AG09309 (cell line): ENCODE measurements at regions not wholly inside any gene's neighbourhood (a gene's known extent, or its start where the extent isn't known, plus 50 kb on each side); places are given as distances from the start of the nearest gene placed in this dataset.
"Not testable (repeated sequence)": the region's sequence is repeated elsewhere in the genome, so short reads cannot be mapped to it uniquely, and the experiment has no call there.

Experiments
- DNase-seq: peaks from one replicate; pipeline ENCODE4 v3.0.0-alpha.2; 2010; ENCODE audit warnings: low read depth
- H3K4me3 ChIP-seq: 2 replicates; pipeline ENCODE4 v1.5.1; 2011; ENCODE audit warnings: mild to moderate bottlenecking, low read depth, low read length, moderate library complexity; ENCODE audit not compliant: control insufficient read depth
- TF ChIP-seq, protein P1 (sequence below): IDR thresholded peaks from 2 replicates; pipeline ENCODE4 v1.5.1; 2011; ENCODE audit warnings: mild to moderate bottlenecking, low read depth, low read length, inconsistent platforms; ENCODE audit not compliant: insufficient read depth, control insufficient read depth; ENCODE audit errors: missing control alignments

GRCh38 chr10:21423850-21424249 lies 101.6 kb downstream of the SKIDA1 start:
- TF ChIP-seq, protein P1, sequence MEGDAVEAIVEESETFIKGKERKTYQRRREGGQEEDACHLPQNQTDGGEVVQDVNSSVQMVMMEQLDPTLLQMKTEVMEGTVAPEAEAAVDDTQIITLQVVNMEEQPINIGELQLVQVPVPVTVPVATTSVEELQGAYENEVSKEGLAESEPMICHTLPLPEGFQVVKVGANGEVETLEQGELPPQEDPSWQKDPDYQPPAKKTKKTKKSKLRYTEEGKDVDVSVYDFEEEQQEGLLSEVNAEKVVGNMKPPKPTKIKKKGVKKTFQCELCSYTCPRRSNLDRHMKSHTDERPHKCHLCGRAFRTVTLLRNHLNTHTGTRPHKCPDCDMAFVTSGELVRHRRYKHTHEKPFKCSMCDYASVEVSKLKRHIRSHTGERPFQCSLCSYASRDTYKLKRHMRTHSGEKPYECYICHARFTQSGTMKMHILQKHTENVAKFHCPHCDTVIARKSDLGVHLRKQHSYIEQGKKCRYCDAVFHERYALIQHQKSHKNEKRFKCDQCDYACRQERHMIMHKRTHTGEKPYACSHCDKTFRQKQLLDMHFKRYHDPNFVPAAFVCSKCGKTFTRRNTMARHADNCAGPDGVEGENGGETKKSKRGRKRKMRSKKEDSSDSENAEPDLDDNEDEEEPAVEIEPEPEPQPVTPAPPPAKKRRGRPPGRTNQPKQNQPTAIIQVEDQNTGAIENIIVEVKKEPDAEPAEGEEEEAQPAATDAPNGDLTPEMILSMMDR = no peak
- no peak overlapping the region for H3K4me3 ChIP-seq
- no peak for DNase-seq

DNA sequence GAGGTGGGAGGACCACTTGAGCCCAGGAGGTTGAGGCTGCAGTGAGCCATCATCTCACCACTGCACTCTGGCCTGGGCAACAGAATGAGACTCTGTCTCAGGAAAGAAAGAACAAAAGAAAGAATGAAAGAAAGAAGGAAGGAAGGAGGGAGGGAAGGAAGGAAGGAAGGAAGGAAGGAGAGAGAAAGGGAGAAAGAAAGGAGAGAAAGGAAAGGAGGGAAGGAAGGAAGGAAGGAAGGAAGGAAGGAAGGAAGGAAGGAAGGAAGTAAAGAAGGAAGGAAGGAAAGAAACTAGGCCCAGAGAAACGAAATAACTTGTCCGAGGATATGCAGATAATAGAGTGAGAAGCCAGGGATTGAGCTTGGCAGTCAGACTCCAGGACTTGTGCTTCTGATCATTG lies 102.1 kb downstream of the SKIDA1 start:
- no peak for DNase-seq
- TF ChIP-seq, protein P1 = no peak
- no peak overlapping the region for H3K4me3 ChIP-seq

GRCh38 chr10:21421794-21422193 lies 103.7 kb downstream of the SKIDA1 start:
- TF ChIP-seq, protein P1 = no peak
- no peak for DNase-seq
- no peak overlapping the region for H3K4me3 ChIP-seq

DNA sequence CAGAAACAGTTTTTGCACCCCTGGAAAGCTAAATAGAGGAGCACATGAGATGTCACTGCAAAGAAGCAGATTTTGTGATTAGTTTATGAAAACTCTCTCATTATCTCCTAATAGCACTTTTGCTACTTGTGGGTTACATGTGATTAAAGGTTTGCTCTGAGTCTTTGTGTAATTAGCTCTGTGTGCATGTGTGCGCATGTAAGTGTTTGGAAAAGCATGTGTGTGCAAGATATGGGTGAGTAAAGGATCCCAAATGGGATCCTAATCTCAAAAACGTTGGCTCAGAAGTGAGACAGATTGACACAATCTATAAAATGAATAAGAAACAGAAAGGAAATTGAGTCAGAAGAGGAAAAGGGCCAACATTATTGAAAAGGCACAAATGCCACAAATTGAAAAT lies 104.5 kb downstream of the SKIDA1 start:
- DNase-seq = no peak
- TF ChIP-seq, protein P1 = no peak
- no peak overlapping the region for H3K4me3 ChIP-seq

DNA sequence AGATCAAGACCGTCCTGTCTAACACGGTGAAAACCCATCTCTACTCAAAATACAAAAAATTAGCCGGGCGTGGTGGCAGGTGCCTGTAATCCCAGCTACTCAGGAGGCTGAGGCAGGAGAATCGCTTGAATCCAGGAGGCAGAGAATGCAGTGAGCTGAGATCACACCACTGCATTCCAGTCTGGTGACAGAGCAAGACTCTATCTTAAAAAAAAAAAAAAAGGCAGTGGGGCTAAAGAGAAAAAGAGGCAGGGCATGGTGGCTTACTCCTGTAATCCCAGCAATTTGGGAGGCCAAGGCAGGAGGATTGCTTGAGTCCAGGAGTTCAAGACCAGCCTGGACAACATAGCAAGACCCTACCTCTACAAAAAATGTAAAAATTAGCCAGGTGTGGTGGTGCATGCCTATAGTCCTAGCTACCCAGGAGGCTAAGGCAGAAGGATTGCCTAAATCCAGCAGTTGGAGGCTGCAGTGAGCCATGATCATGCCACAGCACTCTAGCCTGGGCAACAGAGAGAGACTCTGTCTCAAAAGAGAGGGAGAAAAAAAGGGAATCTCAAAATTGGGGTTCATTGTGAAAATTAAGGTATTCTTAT lies 106.4 kb downstream of the SKIDA1 start:
- H3K4me3 ChIP-seq, DNase-seq: not testable (repeated sequence)

GRCh38 chr10:21417172-21417712 lies 108.2 kb downstream of the SKIDA1 start:
- TF ChIP-seq, protein P1 = no peak
- no peak for DNase-seq
- H3K4me3 ChIP-seq = no peak overlapping the region

- TF ChIP-seq, protein P1 = no peak
- DNase-seq = no peak
- no peak overlapping the region for H3K4me3 ChIP-seq
These were observed 111.8 kb downstream of the SKIDA1 start for GRCh38 chr10:21413680-21414079.
